ENCODE measurements at regions not wholly inside any gene's neighbourhood (a gene's known extent, or its start where the extent isn't known, plus 50 kb on each side); places are given as distances from the start of the nearest gene placed in this dataset.

- Histone ChIP-seq H3K4me3 (no peak overlapping the region), H3K27me3 (no peaks in the 10 kb centered on the region; the same call in 1 of the 2 replicates), H3K9me3 (0 out of 2 replicates have a peak, but pooled peaks cover 2% of the 10 kb centered on the region), H3K36me3 (no peaks in the 10 kb centered on the region)
- no peak for DNase-seq
Measured at GRCh38 chr5:133846478-133847226, 121.8 kb downstream of the C5orf15 start.

GRCh38 chr5:133845271-133845670 lies 123.2 kb downstream of the C5orf15 start:
- DNase-seq, result no peak
- Histone ChIP-seq H3K9me3 (no peaks in the 10 kb centered on the region), H3K36me3 (no peaks in the 10 kb centered on the region), H3K4me3 (no peak overlapping the region), H3K27me3 (no peaks in the 10 kb centered on the region; the same call in 1 of the 2 replicates)

GRCh38 chr5:133844836-133845235 lies 123.6 kb downstream of the C5orf15 start:
- no peak overlapping the region for H3K4me3 ChIP-seq
- no peaks in the 10 kb centered on the region; the same call in 1 of the 2 replicates for H3K27me3 ChIP-seq
- no peak for DNase-seq
- no peaks in the 10 kb centered on the region for H3K36me3 ChIP-seq
- no peaks in the 10 kb centered on the region for H3K9me3 ChIP-seq

GRCh38 chr5:133843911-133844310 lies 124.5 kb downstream of the C5orf15 start:
- Histone ChIP-seq H3K9me3 (no peaks in the 10 kb centered on the region), H3K36me3 (no peaks in the 10 kb centered on the region), H3K4me3 (no peak overlapping the region), H3K27me3 (no peaks in the 10 kb centered on the region; the same call in 1 of the 2 replicates)
- no peak for DNase-seq

GRCh38 chr5:133842846-133843611 lies 125.4 kb downstream of the C5orf15 start:
- H3K27me3 ChIP-seq, result peaks cover 5% of the 10 kb centered on the region; the same call in 1 of the 2 replicates
- H3K4me3 ChIP-seq, result no peak overlapping the region
- no peaks in the 10 kb centered on the region for H3K9me3 ChIP-seq
- H3K36me3 ChIP-seq, result no peaks in the 10 kb centered on the region
- DNase-seq, result no peak

GRCh38 chr5:133841831-133842750 lies 126.3 kb downstream of the C5orf15 start:
- Histone ChIP-seq H3K9me3 (no peaks in the 10 kb centered on the region), H3K4me3 (no peak overlapping the region), H3K27me3 (peaks cover 5% of the 10 kb centered on the region; the same call in 1 of the 2 replicates), H3K36me3 (no peaks in the 10 kb centered on the region)
- no peak for DNase-seq

GRCh38 chr5:133840168-133840567 lies 128.3 kb downstream of the C5orf15 start:
- H3K4me3 ChIP-seq, result no peak overlapping the region
- peaks cover 5% of the 10 kb centered on the region for H3K27me3 ChIP-seq
- DNase-seq, result no peak
- H3K9me3 ChIP-seq, result no peaks in the 10 kb centered on the region
- no peaks in the 10 kb centered on the region for H3K36me3 ChIP-seq

GRCh38 chr5:133839721-133840120 lies 128.7 kb downstream of the C5orf15 start:
- Histone ChIP-seq H3K9me3 (no peaks in the 10 kb centered on the region), H3K27me3 (peaks cover 5% of the 10 kb centered on the region), H3K4me3 (no peak overlapping the region), H3K36me3 (no peaks in the 10 kb centered on the region)
- DNase-seq, result no peak

- Histone ChIP-seq H3K27me3 (peaks cover 5% of the 10 kb centered on the region), H3K4me3 (no peak overlapping the region), H3K9me3 (no peaks in the 10 kb centered on the region), H3K36me3 (no peaks in the 10 kb centered on the region)
- no peak for DNase-seq
Measured at GRCh38 chr5:133839090-133839489, 129.3 kb downstream of the C5orf15 start.

GRCh38 chr5:133838286-133838685 lies 130.1 kb downstream of the C5orf15 start:
- H3K9me3 ChIP-seq, result no peaks in the 10 kb centered on the region
- DNase-seq, result no peak

GRCh38 chr5:133831491-133832224 lies 136.8 kb downstream of the C5orf15 start:
- H3K9me3 ChIP-seq, result no peaks in the 10 kb centered on the region
- DNase-seq, result peak; percentile 34
- no peak overlapping the region for H3K4me3 ChIP-seq
- H3K27me3 ChIP-seq, result no peaks in the 10 kb centered on the region; the same call in none of the 2 replicates
- H3K36me3 ChIP-seq, result no peaks in the 10 kb centered on the region

More at GRCh38 chr5:133838286-133838685, 130.1 kb downstream of the C5orf15 start:
- H3K36me3 ChIP-seq, result no peaks in the 10 kb centered on the region
- H3K27me3 ChIP-seq, result peaks cover 5% of the 10 kb centered on the region
- no peak overlapping the region for H3K4me3 ChIP-seq

- Histone ChIP-seq H3K9me3 (no peaks in the 10 kb centered on the region), H3K4me3 (no peak overlapping the region), H3K36me3 (no peaks in the 10 kb centered on the region), H3K27me3 (no peaks in the 10 kb centered on the region; the same call in 1 of the 2 replicates)
- DNase-seq, result no peak
Measured at GRCh38 chr5:133830911-133831310, 137.5 kb downstream of the C5orf15 start.

- no peak for DNase-seq
- H3K27me3 ChIP-seq, result no peaks in the 10 kb centered on the region
Measured at GRCh38 chr5:133830281-133830680, 138.1 kb downstream of the C5orf15 start.

GRCh38 chr5:133829786-133830185 lies 138.6 kb downstream of the C5orf15 start:
- no peak overlapping the region for H3K4me3 ChIP-seq

More at GRCh38 chr5:133830281-133830680, 138.1 kb downstream of the C5orf15 start:
- no peaks in the 10 kb centered on the region for H3K36me3 ChIP-seq
- H3K9me3 ChIP-seq, result no peaks in the 10 kb centered on the region
- H3K4me3 ChIP-seq, result no peak overlapping the region

GRCh38 chr5:133828722-133829121 lies 139.7 kb downstream of the C5orf15 start:
- no peaks in the 10 kb centered on the region for H3K36me3 ChIP-seq
- no peaks in the 10 kb centered on the region for H3K27me3 ChIP-seq
- H3K4me3 ChIP-seq, result no peak overlapping the region
- DNase-seq, result no peak
- H3K9me3 ChIP-seq, result no peaks in the 10 kb centered on the region

More at GRCh38 chr5:133829786-133830185, 138.6 kb downstream of the C5orf15 start:
- H3K36me3 ChIP-seq, result no peaks in the 10 kb centered on the region
- no peaks in the 10 kb centered on the region for H3K27me3 ChIP-seq
- H3K9me3 ChIP-seq, result no peaks in the 10 kb centered on the region
- DNase-seq, result no peak

- Histone ChIP-seq H3K36me3 (no peaks in the 10 kb centered on the region), H3K27me3 (peaks cover under 1% of the 10 kb centered on the region; the same call in 1 of the 2 replicates), H3K9me3 (no peaks in the 10 kb centered on the region), H3K4me3 (no peak overlapping the region)
- DNase-seq, result no peak
Measured at GRCh38 chr5:133827830-133828229, 140.6 kb downstream of the C5orf15 start.

Data from MG63 (cell line).